GM10248 (cell line): ENCODE measurements at regions not wholly inside any gene's neighbourhood (a gene's known extent, or its start where the extent isn't known, plus 50 kb on each side); places are given as distances from the start of the nearest gene placed in this dataset.
"Not testable (repeated sequence)": the region's sequence is repeated elsewhere in the genome, so short reads cannot be mapped to it uniquely, and the experiment has no call there.

Experiments
- CTCF ChIA-PET: fragments of 300-600 bp; sonication (Branson Sonifier 250); formaldehyde crosslinking; extraction: SDS; loops from one replicate; lab custom pipeline; 2021; ENCODE audit warnings: antibody characterized with exemption; lab: Yijun Ruan, JAX
- POLR2A ChIA-PET: fragments of 350-650 bp; sonication (Branson Sonifier 250); formaldehyde crosslinking; extraction: SDS; loops from one replicate; lab custom pipeline; 2020; ENCODE audit warnings: antibody characterized with exemption; lab: Yijun Ruan, JAX
- DNase-seq: peaks from one replicate; pipeline ENCODE4 v3.0.0; 2012; ENCODE audit errors: extremely low spot score
- TF ChIP-seq, protein P1 (sequence below): IDR thresholded peaks from 2 replicates; pipeline ENCODE4 v1.5.1; 2012; ENCODE audit warnings: mild to moderate bottlenecking, low read depth; ENCODE audit errors: extremely low read depth, missing control alignments, control extremely low read depth

DNA sequence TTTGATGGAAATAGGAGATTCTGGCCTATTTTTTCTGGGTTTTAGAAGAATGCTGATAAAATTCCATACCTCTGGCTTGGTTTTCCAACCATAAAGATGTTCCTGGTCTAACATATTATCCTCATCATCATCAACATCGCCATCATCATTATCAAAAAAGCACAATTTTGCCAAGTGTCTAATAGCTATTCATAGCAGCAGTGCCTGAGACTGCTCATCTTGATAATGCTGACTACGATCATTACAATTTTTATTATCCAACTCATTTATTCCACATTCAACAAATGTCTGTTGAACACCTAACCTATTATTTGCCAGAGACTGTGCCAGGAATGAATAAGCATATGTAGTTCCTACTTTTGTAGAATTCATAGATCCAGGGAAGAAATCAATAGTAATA, 303.5 kb upstream of the GATB start:
- POLR2A ChIA-PET: no interaction called here
- no peak for DNase-seq
- CTCF ChIA-PET: interaction anchor here (1.1 to 1.8 kb wide), 2 partner anchors 10 to 12 kb away, joined by 3 to 6 read pairs; no protein-coding TSS in a partner anchor
- TF ChIP-seq, protein P1, sequence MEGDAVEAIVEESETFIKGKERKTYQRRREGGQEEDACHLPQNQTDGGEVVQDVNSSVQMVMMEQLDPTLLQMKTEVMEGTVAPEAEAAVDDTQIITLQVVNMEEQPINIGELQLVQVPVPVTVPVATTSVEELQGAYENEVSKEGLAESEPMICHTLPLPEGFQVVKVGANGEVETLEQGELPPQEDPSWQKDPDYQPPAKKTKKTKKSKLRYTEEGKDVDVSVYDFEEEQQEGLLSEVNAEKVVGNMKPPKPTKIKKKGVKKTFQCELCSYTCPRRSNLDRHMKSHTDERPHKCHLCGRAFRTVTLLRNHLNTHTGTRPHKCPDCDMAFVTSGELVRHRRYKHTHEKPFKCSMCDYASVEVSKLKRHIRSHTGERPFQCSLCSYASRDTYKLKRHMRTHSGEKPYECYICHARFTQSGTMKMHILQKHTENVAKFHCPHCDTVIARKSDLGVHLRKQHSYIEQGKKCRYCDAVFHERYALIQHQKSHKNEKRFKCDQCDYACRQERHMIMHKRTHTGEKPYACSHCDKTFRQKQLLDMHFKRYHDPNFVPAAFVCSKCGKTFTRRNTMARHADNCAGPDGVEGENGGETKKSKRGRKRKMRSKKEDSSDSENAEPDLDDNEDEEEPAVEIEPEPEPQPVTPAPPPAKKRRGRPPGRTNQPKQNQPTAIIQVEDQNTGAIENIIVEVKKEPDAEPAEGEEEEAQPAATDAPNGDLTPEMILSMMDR: no peak

GRCh38 chr4:152063621-152064240, 302.9 kb upstream of the GATB start:
- POLR2A ChIA-PET: no interaction called here
- no peak for DNase-seq
- CTCF ChIA-PET: no interaction called here
- TF ChIP-seq, protein P1: no peak

DNA sequence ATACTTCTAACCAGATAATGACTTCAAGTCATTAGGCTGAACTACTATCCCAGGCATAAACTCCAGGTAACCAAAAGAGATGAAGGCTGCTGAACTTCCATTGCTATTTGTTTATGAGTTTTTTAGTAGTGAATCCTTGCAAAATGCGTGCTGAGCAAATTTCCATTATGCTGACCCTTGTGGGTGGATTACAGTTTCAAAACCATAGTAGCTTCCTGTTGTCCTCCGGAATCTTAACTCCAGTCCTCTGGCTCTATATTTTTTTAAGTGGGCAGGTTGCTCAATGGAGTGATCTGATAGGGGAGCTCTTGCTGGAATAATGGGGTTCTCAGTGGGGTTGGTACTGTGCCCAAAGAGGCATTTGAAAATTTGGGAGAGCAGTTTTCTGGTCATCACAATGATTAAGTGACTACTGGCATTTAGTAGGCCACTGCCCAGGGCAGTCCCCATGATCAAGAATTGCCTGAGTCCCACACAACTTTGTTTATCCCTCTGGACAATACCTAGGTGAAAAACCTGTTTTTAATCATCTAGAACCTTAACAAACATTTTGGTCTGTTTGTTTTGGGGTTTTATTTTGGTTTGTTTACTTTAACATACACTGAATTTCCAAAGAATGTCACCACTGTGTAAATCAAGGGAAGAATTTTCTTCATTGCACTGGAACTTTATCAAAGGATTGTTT, 302.3 kb upstream of the GATB start:
- DNase-seq: no peak
- POLR2A ChIA-PET: no interaction called here
- TF ChIP-seq, protein P1: no peak
- CTCF ChIA-PET: interaction anchor here (1.1 to 2.5 kb wide), 2 partner anchors 16 kb away, joined by 4 to 6 read pairs; no protein-coding TSS in a partner anchor

DNA sequence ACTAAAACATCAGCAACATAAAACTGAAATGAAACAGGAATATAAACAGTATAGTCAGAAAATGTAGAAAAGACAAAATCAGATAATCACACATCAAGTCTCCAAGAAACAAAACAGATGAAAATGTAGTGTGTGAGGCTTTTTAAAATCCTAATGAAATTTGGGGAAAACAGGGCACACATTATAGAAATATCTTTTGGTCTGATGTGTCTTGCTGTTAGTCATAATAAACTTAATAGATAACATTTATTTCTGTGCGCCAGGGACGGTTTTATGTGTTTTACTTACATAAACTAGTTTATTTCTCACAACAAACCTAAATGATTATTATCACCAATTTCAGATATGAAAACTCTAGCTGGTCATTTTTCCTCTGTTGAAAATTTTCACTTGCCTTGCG, 293.9 kb upstream of the GATB start:
- ChIA-PET POLR2A (no interaction called here), CTCF (interaction anchor here (1.2 kb wide), 1 partner anchor 12 kb away, joined by 3 read pairs; no protein-coding TSS in a partner anchor)
- no peak for DNase-seq
- TF ChIP-seq, protein P1: no peak

DNA sequence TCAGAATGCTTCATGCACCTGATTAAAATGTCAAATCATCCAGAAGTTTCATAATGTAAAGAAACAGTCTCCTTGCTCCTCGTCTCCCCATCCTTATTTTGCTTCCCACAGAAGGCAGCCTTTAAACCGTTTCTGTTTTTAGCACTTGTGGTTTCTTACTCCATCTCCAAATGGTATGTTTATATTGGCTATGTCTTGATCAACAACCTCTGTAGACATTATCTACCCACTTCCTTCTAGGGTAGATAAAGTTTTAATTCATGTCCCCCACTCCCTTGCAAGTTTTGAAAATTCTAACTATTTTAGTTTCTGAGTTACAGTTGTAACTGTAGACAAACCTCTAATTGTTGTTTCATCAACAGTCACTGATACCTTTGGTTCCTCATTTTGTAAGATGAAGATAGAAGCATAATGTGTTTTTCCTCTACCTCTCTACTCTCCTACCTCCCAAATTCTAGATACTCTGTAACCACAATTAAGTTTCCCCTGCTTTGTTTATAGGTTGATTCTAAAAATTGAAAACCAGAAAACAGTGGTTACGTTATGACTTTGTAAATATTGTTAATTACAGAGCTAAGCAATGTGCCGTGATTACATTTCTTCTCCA, 291.7 kb upstream of the GATB start:
- CTCF ChIA-PET: no interaction called here
- DNase-seq: no peak
- POLR2A ChIA-PET: no interaction called here
- TF ChIP-seq, protein P1: no peak

DNA sequence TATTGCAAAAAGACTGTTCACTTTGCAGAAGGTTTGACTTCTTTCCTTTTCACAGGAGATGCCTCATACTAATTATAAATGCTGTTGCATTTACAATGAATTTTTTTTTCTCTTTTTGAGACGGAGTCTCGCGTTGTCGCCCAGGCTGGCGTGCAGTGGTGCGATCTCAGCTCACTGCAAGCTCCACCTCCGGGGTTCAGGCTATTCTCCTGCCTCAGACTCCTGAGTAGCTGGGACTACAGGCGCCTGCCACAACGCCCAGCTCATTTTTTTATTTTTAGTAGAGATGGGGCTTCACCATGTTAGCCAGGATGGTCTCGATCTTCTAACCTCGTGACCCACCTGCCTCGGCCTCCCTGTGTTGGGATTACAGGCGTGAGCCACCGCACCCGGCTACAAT, 290.5 kb upstream of the GATB start:
- POLR2A ChIA-PET, DNase-seq: not testable (repeated sequence)
- CTCF ChIA-PET: interaction anchor here (1.4 kb wide), 2 partner anchors 15 kb away, joined by 3 to 4 read pairs; no protein-coding TSS in a partner anchor
